Adrenal gland (tissue), 9 donors: ENCODE measurements at regions not wholly inside any gene's neighbourhood (a gene's known extent, or its start where the extent isn't known, plus 50 kb on each side); places are given as distances from the start of the nearest gene placed in this dataset.
"Not testable (repeated sequence)": the region's sequence is repeated elsewhere in the genome, so short reads cannot be mapped to it uniquely, and the experiment has no call there.

Experiments used
- DNase-seq, 7 donors: peaks; one replicate each; pipeline ENCODE4 v3.0.0-alpha.2; 2019 to 2020
- H3K27ac ChIP-seq, 5 donors: fragments of 200-600 bp; sonication (generic) in 4 of 5; 1 replicate in 3 of 5; 2 replicates in 2 of 5; pipeline versions ENCODE4 v1.5.1 to v1.8.0; 2016 to 2020; ENCODE audit warnings: mild to moderate bottlenecking in 1 of 5
- H3K27me3 ChIP-seq: fragments of 200-600 bp; 2 replicates; pipeline ENCODE4 v1.8.0; 2021
- H3K36me3 ChIP-seq, 2 donors: fragments of 200-600 bp; replicated peaks in 1 of 2; 1 replicate in 1 of 2; 2 replicates in 1 of 2; pipeline versions ENCODE4 v1.5.1 to v1.8.0; 2018 to 2022
- H3K4me1 ChIP-seq, 2 donors: fragments of 200-600 bp; replicated peaks in 1 of 2; 1 replicate in 1 of 2; 2 replicates in 1 of 2; pipeline versions ENCODE4 v1.5.1 to v1.8.0; 2018 to 2021
- H3K4me3 ChIP-seq, 4 donors: fragments of 200-600 bp; sonication (generic) in 3 of 4; one replicate each; pipeline ENCODE4 v1.5.1; 2016 to 2018
- H3K9me3 ChIP-seq, 3 donors: fragments of 200-600 bp; sonication (generic) in 1 of 3; replicated peaks in 1 of 3; 1 replicate in 2 of 3; 2 replicates in 1 of 3; pipeline versions ENCODE4 v1.5.1 to v1.8.0; 2016 to 2021
- CTCF ChIP-seq, 6 experiments: fragments of 450-650 bp in 4 of 6; fragments of 200-600 bp in 2 of 6; sonication (generic) in 1 of 6; IDR thresholded peaks; 1 replicate in 5 of 6; 2 replicates in 1 of 6; pipeline versions ENCODE4 v1.5.1 to v1.8.0; 2016 to 2021; ENCODE audit warnings: antibody characterized with exemption in 6 of 6, mild to moderate bottlenecking in 2 of 6, moderate library complexity in 1 of 6
- POLR2A ChIP-seq, 2 donors: fragments of 450-650 bp; IDR thresholded peaks; one replicate each; pipeline ENCODE4 v1.6.1; 2017; ENCODE audit warnings: antibody characterized with exemption in 2 of 2, mild to moderate bottlenecking in 2 of 2, moderate library complexity in 1 of 2
- WGBS, 4 donors: extraction: QIAGEN DNeasy Blood & Tissue Kit in 2 of 4; methylation state at CpG; one replicate each; pipeline versions ENCODE4 v1.1.5 to v1.1.7; 2013 to 2017; 5-methylcytosine and 5-hydroxymethylcytosine counted together
- intact Hi-C, 2 donors: fragments of 100-400 bp; cut with DNase I; formaldehyde crosslinking; loops; one replicate each; pipeline versions ENCODE4 v1.14.1 to v1.15.0; 2022 to 2023
- donor health status: healthy with polysubstance abuse.
- donor health status: Bipolar disorder and iron deficiency.
- donor health status: DM: yes; HTN: yes; CAD: no.
- donor health status: DM: no; HTN: no; CAD: no.
- donor health status: DM: no; HTN: no; CAD: no.

- DNase-seq = no peak
- no peak for TF ChIP-seq CTCF (IDR thresholded peaks at IDR 0.05)
- no peak overlapping the region for H3K4me3 ChIP-seq
- H3K27ac ChIP-seq = no peak overlapping the region
- H3K36me3 ChIP-seq = no peaks in the 10 kb centered on the region
- intact Hi-C loops = no loop called here
- no peaks in the 10 kb centered on the region for H3K27me3 ChIP-seq
- no peaks in the 10 kb centered on the region for H3K9me3 ChIP-seq
- no peaks in the 10 kb centered on the region for H3K4me1 ChIP-seq
Observed at GRCh38 chr7:131925636-131926035, 369.2 kb upstream of the PODXL start.

GRCh38 chr7:131924857-131925256 is 368.4 kb upstream of the PODXL start:
- no peaks in the 10 kb centered on the region for H3K9me3 ChIP-seq
- intact Hi-C loops = no loop called here
- no peak overlapping the region for H3K27ac ChIP-seq
- H3K36me3 ChIP-seq = no peaks in the 10 kb centered on the region
- TF ChIP-seq CTCF (IDR thresholded peaks at IDR 0.05) (no peak), POLR2A (IDR thresholded peaks at IDR 0.05) (no peak)
- no peaks in the 10 kb centered on the region for H3K4me1 ChIP-seq
- H3K4me3 ChIP-seq = no peak overlapping the region
- DNase-seq = no peak
- no peaks in the 10 kb centered on the region for H3K27me3 ChIP-seq
- WGBS, 4 donors = 72 to 85% (median 80%) methylated on average over 3 of the region's 3 CpGs

- H3K9me3 ChIP-seq, DNase-seq, H3K4me1 ChIP-seq, H3K27me3 ChIP-seq, intact Hi-C loops, H3K27ac ChIP-seq, H3K36me3 ChIP-seq, H3K4me3 ChIP-seq: not testable (repeated sequence)
- 88 to 96% (median 91%) methylated on average over 8 to 10 of the region's 10 CpGs for WGBS, 4 donors
Observed at GRCh38 chr7:131922948-131923347, 366.5 kb upstream of the PODXL start.

- intact Hi-C loops = no loop called here
- 6 to 12% (median 9%) methylated on average over 1 of the region's 1 CpG for WGBS, 4 donors
Observed at GRCh38 chr7:131921016-131921415, 364.6 kb upstream of the PODXL start.

More at GRCh38 chr7:131921016-131921415, 364.6 kb upstream of the PODXL start:
- Histone ChIP-seq H3K9me3 (no peaks in the 10 kb centered on the region), H3K36me3 (no peaks in the 10 kb centered on the region), H3K4me3 (no peak overlapping the region), H3K27ac (no peak overlapping the region), H3K4me1 (no peaks in the 10 kb centered on the region), H3K27me3 (no peaks in the 10 kb centered on the region)
- no peak for TF ChIP-seq CTCF (IDR thresholded peaks at IDR 0.05)
- TF ChIP-seq POLR2A (IDR thresholded peaks at IDR 0.05) = no peak
- DNase-seq = no peak
